Neural cell (in vitro differentiated cells): ENCODE measurements at regions not wholly inside any gene's neighbourhood (a gene's known extent, or its start where the extent isn't known, plus 50 kb on each side); places are given as distances from the start of the nearest gene placed in this dataset.

Source experiments
- H2AFZ ChIP-seq: fragments of 200-600, 300-800 bp; sonication (generic), shearing (Covaris generic); 2 replicates; pipeline ENCODE4 v1.6.0; 2014; ENCODE audit warnings: low read depth, mild to moderate bottlenecking, antibody characterized with exemption, low read length, moderate library complexity
- H3F3A ChIP-seq: fragments of 200-600 bp; shearing (Covaris generic); 2 replicates; pipeline ENCODE4 v1.6.1; 2016; ENCODE audit warnings: mild to moderate bottlenecking, moderate library complexity, mixed read lengths, antibody characterized with exemption, low read length; ENCODE audit not compliant: insufficient read depth, poor library complexity, severe bottlenecking
- H3K27ac ChIP-seq: fragments of 200-600, 300-800 bp; sonication (generic), shearing (Covaris generic); 2 replicates; pipeline ENCODE4 v1.5.1; 2014; ENCODE audit warnings: mild to moderate bottlenecking, low read length, moderate library complexity
- H3K27me3 ChIP-seq: fragments of 300-800, 200-600 bp; sonication (generic), shearing (Covaris generic); 2 replicates; pipeline ENCODE4 v1.6.0; 2014; ENCODE audit warnings: mild to moderate bottlenecking, low read depth, low read length, moderate library complexity; ENCODE audit not compliant: insufficient read depth
- H3K36me3 ChIP-seq: fragments of 300-800, 200-600 bp; sonication (generic), shearing (Covaris generic); 2 replicates; pipeline ENCODE4 v1.5.1; 2014; ENCODE audit warnings: mild to moderate bottlenecking, antibody characterized with exemption, low read length, moderate library complexity; ENCODE audit not compliant: insufficient read depth
- H3K4me2 ChIP-seq: fragments of 300-800, 200-600 bp; sonication (generic), shearing (Covaris generic); 2 replicates; pipeline ENCODE4 v1.6.0; 2014; ENCODE audit warnings: mild to moderate bottlenecking, low read length
- H3K4me3 ChIP-seq: fragments of 300-800, 200-600 bp; sonication (generic), shearing (Covaris generic); 2 replicates; pipeline ENCODE4 v1.5.1; 2014; ENCODE audit warnings: mild to moderate bottlenecking, low read length, moderate library complexity
- H3K79me2 ChIP-seq: fragments of 200-600 bp; shearing (Covaris generic); replicated peaks from 2 replicates; pipeline ENCODE4 v1.6.0; 2014; ENCODE audit warnings: mild to moderate bottlenecking, low read length, moderate library complexity; ENCODE audit not compliant: insufficient read depth
- H3K9ac ChIP-seq: fragments of 300-800, 200-600 bp; sonication (generic), shearing (Covaris generic); 2 replicates; pipeline ENCODE4 v1.6.1; 2016; ENCODE audit warnings: mild to moderate bottlenecking, low read length, mixed read lengths
- H3K9me2 ChIP-seq: fragments of 200-600 bp; shearing (Covaris generic); 2 replicates; pipeline ENCODE4 v1.6.1; 2016; ENCODE audit warnings: mild to moderate bottlenecking, low read length, mixed read lengths; ENCODE audit not compliant: insufficient read depth
- H3K9me3 ChIP-seq: fragments of 200-600, 300-800 bp; sonication (generic), shearing (Covaris generic); 2 replicates; pipeline ENCODE4 v1.6.1; 2016; ENCODE audit warnings: mild to moderate bottlenecking, mixed run types, low read length, moderate library complexity, mixed read lengths
- H4K20me1 ChIP-seq: fragments of 200-600 bp; shearing (Covaris generic); 2 replicates; pipeline ENCODE4 v1.6.1; 2016; ENCODE audit warnings: mild to moderate bottlenecking, mixed run types; ENCODE audit not compliant: insufficient read depth
- CTCF ChIP-seq: fragments of 450-650 bp; IDR thresholded peaks from 2 replicates; pipeline ENCODE4 v1.5.1; 2014; ENCODE audit warnings: antibody characterized with exemption, mild to moderate bottlenecking, moderate library complexity; ENCODE audit not compliant: poor library complexity, severe bottlenecking
- EP300 ChIP-seq: fragments of 450-650 bp; conservative IDR thresholded peaks from 2 replicates; pipeline ENCODE4 v1.6.1; 2014; ENCODE audit warnings: antibody characterized with exemption, mild to moderate bottlenecking, moderate library complexity; ENCODE audit not compliant: poor library complexity, severe bottlenecking
- EZH2 ChIP-seq: fragments of 200-600, 300-800 bp; shearing (Covaris generic), sonication (generic); IDR thresholded peaks from 2 replicates; pipeline ENCODE4 v1.6.1; 2014; ENCODE audit warnings: antibody characterized with exemption, low read length, borderline replicate concordance, mild to moderate bottlenecking; ENCODE audit not compliant: insufficient read depth, poor library complexity, severe bottlenecking
- MXI1 ChIP-seq: fragments of 450-650 bp; conservative IDR thresholded peaks from 2 replicates; pipeline ENCODE4 v1.6.1; 2014; ENCODE audit warnings: antibody characterized with exemption, mild to moderate bottlenecking; ENCODE audit not compliant: poor library complexity, severe bottlenecking
- POLR2AphosphoS5 ChIP-seq: IDR thresholded peaks from 2 replicates; pipeline ENCODE4 v1.6.1; 2012
- RAD21 ChIP-seq: fragments of 450-650 bp; conservative IDR thresholded peaks from 2 replicates; pipeline ENCODE4 v1.6.1; 2014; ENCODE audit warnings: antibody characterized with exemption, mild to moderate bottlenecking, moderate library complexity
- REST ChIP-seq: IDR thresholded peaks from 2 replicates; pipeline ENCODE4 v1.6.1; 2012; ENCODE audit warnings: borderline replicate concordance
- SMC3 ChIP-seq: fragments of 450-650 bp; conservative IDR thresholded peaks from 2 replicates; pipeline ENCODE4 v1.6.1; 2014; ENCODE audit warnings: antibody characterized with exemption, mild to moderate bottlenecking, moderate library complexity; ENCODE audit not compliant: poor library complexity
- TAF1 ChIP-seq: IDR thresholded peaks from 2 replicates; pipeline ENCODE4 v1.6.1; 2012; ENCODE audit warnings: low read depth

DNA sequence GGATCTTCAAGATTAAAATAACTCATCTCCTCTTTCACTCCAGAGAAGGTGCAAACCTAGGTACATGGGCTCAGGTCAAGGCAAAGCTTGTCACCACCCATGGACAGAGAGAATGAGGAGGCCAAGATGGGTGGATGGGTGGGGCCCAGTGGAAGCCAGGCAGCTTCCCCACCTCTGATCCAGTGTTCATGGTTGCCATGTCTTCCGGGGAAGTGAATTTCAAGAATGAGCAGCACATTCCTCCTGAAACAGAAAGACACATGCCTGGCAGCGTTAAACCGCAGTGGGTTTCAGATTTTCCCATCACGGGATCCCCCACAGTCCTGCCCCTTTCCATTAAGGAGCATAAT, 301.7 kb downstream of the EIPR1 start:
- TF ChIP-seq RAD21 (no peak), REST (no peak), TAF1 (no peak), SMC3 (no peak), EP300 (no peak), EZH2 (no peak), CTCF (no peak), POLR2AphosphoS5 (no peak), MXI1 (no peak)
- no peak overlapping the region for H2AFZ ChIP-seq

DNA sequence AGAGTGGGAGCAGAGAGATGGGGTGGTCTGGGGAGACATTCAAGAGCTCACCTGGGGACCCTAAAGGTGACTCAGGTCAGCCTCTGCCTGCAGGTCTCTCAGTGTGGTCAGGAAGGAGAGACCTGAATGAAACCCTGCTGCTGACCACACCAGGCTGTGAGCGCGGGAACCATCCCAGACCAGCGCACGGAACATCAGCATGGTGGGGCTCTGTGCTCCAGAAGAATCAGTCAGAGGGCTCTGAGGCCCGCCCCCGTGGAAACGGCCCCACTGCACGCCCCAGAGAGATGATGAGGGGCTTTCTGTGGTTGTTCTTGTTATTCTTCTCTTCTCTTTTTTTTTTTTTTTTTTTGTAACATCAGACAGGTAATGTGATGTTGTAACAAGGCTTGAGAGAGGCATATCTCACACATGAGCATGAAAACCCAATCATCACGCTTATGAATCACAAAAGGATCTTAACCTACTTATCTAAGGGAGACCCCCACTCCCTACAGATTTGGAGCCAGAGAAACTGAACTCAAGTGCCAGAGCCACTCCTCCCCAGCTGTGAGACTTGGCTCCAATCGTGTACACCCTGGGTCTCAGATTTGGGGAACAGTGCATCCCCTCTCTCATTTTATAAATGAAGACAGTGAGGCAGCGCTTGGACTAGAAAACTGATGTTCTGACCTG, 302.2 kb downstream of the EIPR1 start:
- Histone ChIP-seq H3K4me2 (no peak overlapping the region), H3K27ac (no peak overlapping the region), H3F3A (no peaks in the 10 kb centered on the region), H3K9ac (no peak overlapping the region), H3K27me3 (no peaks in the 10 kb centered on the region), H3K79me2 (no peaks in the 10 kb centered on the region), H4K20me1 (no peaks in the 10 kb centered on the region), H3K9me3 (no peaks in the 10 kb centered on the region), H2AFZ (no peak overlapping the region), H3K36me3 (no peaks in the 10 kb centered on the region), H3K4me3 (no peak overlapping the region), H3K9me2 (no peaks in the 10 kb centered on the region)
- no peak for TF ChIP-seq POLR2AphosphoS5
- no peak for TF ChIP-seq EP300
- no peak for TF ChIP-seq RAD21
- no peak for TF ChIP-seq REST
- no peak for TF ChIP-seq SMC3
- TF ChIP-seq TAF1: no peak
- TF ChIP-seq MXI1: no peak
- TF ChIP-seq EZH2: no peak
- TF ChIP-seq CTCF: no peak

More for the DNA sequence above, 301.7 kb downstream of the EIPR1 start:
- Histone ChIP-seq H3F3A (no peaks in the 10 kb centered on the region), H3K27me3 (no peaks in the 10 kb centered on the region), H3K27ac (no peak overlapping the region), H3K36me3 (no peaks in the 10 kb centered on the region), H3K4me3 (no peak overlapping the region), H4K20me1 (no peaks in the 10 kb centered on the region), H3K9me3 (no peaks in the 10 kb centered on the region), H3K9me2 (no peaks in the 10 kb centered on the region), H3K4me2 (no peak overlapping the region), H3K9ac (no peak overlapping the region), H3K79me2 (no peaks in the 10 kb centered on the region)
